ENCODE measurements at regions not wholly inside any gene's neighbourhood (a gene's known extent, or its start where the extent isn't known, plus 50 kb on each side); places are given as distances from the start of the nearest gene placed in this dataset.

DNA sequence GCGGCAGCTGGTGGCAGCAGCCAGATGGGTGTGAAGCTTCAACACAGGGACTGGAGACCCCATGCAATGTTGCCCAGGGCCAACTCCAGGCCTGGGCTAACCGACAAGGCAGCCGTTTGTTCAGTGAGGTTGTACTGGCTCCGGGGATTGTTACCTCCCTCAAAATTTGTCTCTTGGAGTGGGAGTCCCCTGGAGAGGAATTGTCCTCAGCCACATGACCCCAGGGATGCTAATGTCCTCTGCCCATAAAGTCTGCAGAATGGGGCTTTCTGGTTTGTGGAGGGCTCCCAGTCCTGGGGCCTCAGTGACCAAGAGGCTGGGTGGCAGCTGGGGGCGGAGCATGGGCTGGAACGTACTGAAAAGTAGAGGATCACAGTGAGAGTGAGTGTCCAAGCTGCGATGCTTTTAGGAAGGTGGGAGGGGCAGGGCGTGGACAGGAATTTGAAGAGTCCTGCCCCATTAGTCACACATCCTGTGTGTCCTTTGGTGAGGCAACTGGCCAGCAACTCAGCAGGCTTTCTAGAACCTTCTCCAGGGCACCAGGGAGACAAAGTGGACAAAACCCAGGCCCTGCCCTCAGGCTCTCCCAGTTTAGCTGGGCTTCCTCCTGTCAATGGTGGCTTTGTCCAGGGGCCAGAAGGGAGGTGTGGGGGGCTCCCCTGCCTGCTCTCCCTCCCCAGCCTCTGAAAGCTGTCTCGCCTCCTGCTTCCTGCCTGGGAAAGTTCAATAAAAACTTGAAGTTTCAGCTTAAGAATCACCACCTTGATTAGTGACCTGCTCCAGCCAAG, 114.0 kb downstream of the NSG2 start:
- no peak for TF ChIP-seq CTCF (IDR thresholded peaks at IDR 0.05)
- H3K4me3 ChIP-seq = no peak overlapping the region
- no peaks in the 10 kb centered on the region for H3K4me1 ChIP-seq
- WGBS, 3 donors = 50 to 60% (median 60%) methylated on average over 9 of the region's 9 CpGs
- H3K27ac ChIP-seq = no peak overlapping the region
- intact Hi-C loops (cut with DNase I) = no loop called here
- no peaks in the 10 kb centered on the region for H3K9me3 ChIP-seq
- no peak for ATAC-seq
- no peaks in the 10 kb centered on the region for H3K36me3 ChIP-seq (ENCODE audit: insufficient read depth in 1 of 2, low read depth in 1 of 2)
- DNase-seq = peak in 1 of 2 donors; percentile 21
- H3K27me3 ChIP-seq (ENCODE audit: insufficient read depth in 3 of 3, low read length in 2 of 3) = peaks cover 0 to 3% (median 2%) of the 10 kb centered on the region in 3 donors

- WGBS, 3 donors = 81 to 89% (median 83%) methylated on average over 9 of the region's 9 CpGs
- Histone ChIP-seq H3K9me3 (peaks cover 6% of the 10 kb centered on the region), H3K27me3 (ENCODE audit: insufficient read depth in 3 of 3, low read length in 2 of 3) (no peaks in the 10 kb centered on the region), H3K36me3 (ENCODE audit: insufficient read depth in 1 of 2, low read depth in 1 of 2) (no peaks in the 10 kb centered on the region), H3K4me3 (no peak overlapping the region), H3K27ac (no peak overlapping the region), H3K4me1 (no peaks in the 10 kb centered on the region)
- DNase-seq = no peak
- intact Hi-C loops (cut with DNase I) = no loop called here
- no peak for ATAC-seq
- TF ChIP-seq CTCF (IDR thresholded peaks at IDR 0.05) = no peak
Measured at GRCh38 chr5:174165406-174165805, 119.9 kb downstream of the NSG2 start.

GRCh38 chr5:174166231-174167079, 120.9 kb downstream of the NSG2 start:
- Histone ChIP-seq H3K27me3 (ENCODE audit: insufficient read depth in 3 of 3, low read length in 2 of 3) (no peaks in the 10 kb centered on the region), H3K4me3 (no peak overlapping the region), H3K9me3 (peaks cover 6% of the 10 kb centered on the region), H3K36me3 (ENCODE audit: insufficient read depth in 1 of 2, low read depth in 1 of 2) (no peaks in the 10 kb centered on the region), H3K27ac (no peak overlapping the region), H3K4me1 (no peaks in the 10 kb centered on the region)
- no peak for TF ChIP-seq CTCF (IDR thresholded peaks at IDR 0.05)
- ATAC-seq (no peak), DNase-seq (no peak)
- 35 to 50% (median 36%) methylated on average over 10 of the region's 10 CpGs for WGBS, 3 donors
- intact Hi-C loops (cut with DNase I) = no loop called here

GRCh38 chr5:174167080-174167910, 121.8 kb downstream of the NSG2 start:
- H3K27me3 ChIP-seq (ENCODE audit: insufficient read depth in 3 of 3, low read length in 2 of 3) = peaks cover 0 to under 1% (median 0%) of the 10 kb centered on the region in 3 donors
- DNase-seq = no peak
- H3K4me1 ChIP-seq = no peaks in the 10 kb centered on the region
- no peak for ATAC-seq
- no peak overlapping the region for H3K27ac ChIP-seq
- no peaks in the 10 kb centered on the region for H3K36me3 ChIP-seq (ENCODE audit: insufficient read depth in 1 of 2, low read depth in 1 of 2)
- 70 to 77% (median 75%) methylated on average over 16 of the region's 16 CpGs for WGBS, 3 donors
- intact Hi-C loops (cut with DNase I) = no loop called here
- peaks cover 6% of the 10 kb centered on the region for H3K9me3 ChIP-seq
- TF ChIP-seq CTCF (IDR thresholded peaks at IDR 0.05) = no peak
- no peak overlapping the region for H3K4me3 ChIP-seq

All from psoas muscle (tissue), 7 donors.